ENCODE measurements at regions not wholly inside any gene's neighbourhood (a gene's known extent, or its start where the extent isn't known, plus 50 kb on each side); places are given as distances from the start of the nearest gene placed in this dataset.
"Not testable (repeated sequence)": the region's sequence is repeated elsewhere in the genome, so short reads cannot be mapped to it uniquely, and the experiment has no call there.

GRCh38 chr7:156038345-156038744, 226.1 kb upstream of the SHH start:
- no peak overlapping the region for H3K27ac Mint-ChIP-seq
- DNase-seq (no peak), ATAC-seq (ENCODE audit: poor library complexity) (no peak)
- H3K27me3 Mint-ChIP-seq = no peaks in the 10 kb centered on the region
- H3K36me3 Mint-ChIP-seq (ENCODE audit: low read depth) = no peaks in the 10 kb centered on the region
- intact Hi-C loops (cut with DNase I, micrococcal nuclease) = no loop called here
- POLR2A ChIA-PET = no interaction called here
- TF ChIP-seq CTCF (IDR thresholded peaks at IDR 0.05) = no peak
- Histone ChIP-seq H3K4me1 (ENCODE audit: insufficient read depth, low read length) (no peaks in the 10 kb centered on the region), H3K27me3 (ENCODE audit: control insufficient read depth in 1 of 2, insufficient read depth in 2 of 2, low read length in 2 of 2) (no peaks in the 10 kb centered on the region), H3K27ac (ENCODE audit: low read depth in 1 of 2, low read length in 2 of 2) (no peak overlapping the region), H3K4me3 (ENCODE audit: low read length) (no peak overlapping the region), H3K9me3 (ENCODE audit: control insufficient read depth in 1 of 2, insufficient read depth in 1 of 2, low read length in 2 of 2) (peaks cover 0 to 7% of the 10 kb centered on the region in 2 experiments), H3K36me3 (ENCODE audit: insufficient read depth, low read length) (no peaks in the 10 kb centered on the region)
- CTCF ChIA-PET = no interaction called here
- H3K4me1 Mint-ChIP-seq (ENCODE audit: low read depth) = peaks cover 6% of the 10 kb centered on the region
- no peak overlapping the region for H3K4me3 Mint-ChIP-seq
- H3K9me3 Mint-ChIP-seq = no peaks in the 10 kb centered on the region

GRCh38 chr7:156036153-156036552, 223.9 kb upstream of the SHH start:
- intact Hi-C loops (cut with DNase I, micrococcal nuclease) = no loop called here
- H3K4me3 Mint-ChIP-seq = no peak overlapping the region
- H3K9me3 Mint-ChIP-seq = peaks cover 4% of the 10 kb centered on the region

GRCh38 chr7:156035387-156035786, 223.1 kb upstream of the SHH start:
- H3K27ac Mint-ChIP-seq; H3K4me3 ChIP-seq (ENCODE audit: low read length); H3K36me3 ChIP-seq (ENCODE audit: insufficient read depth, low read length); H3K4me1 ChIP-seq (ENCODE audit: insufficient read depth, low read length); CTCF ChIA-PET; H3K27me3 Mint-ChIP-seq; DNase-seq; ATAC-seq (ENCODE audit: poor library complexity); POLR2A ChIA-PET; H3K4me3 Mint-ChIP-seq; H3K4me1 Mint-ChIP-seq (ENCODE audit: low read depth); H3K9me3 Mint-ChIP-seq; H3K36me3 Mint-ChIP-seq (ENCODE audit: low read depth); H3K27me3 ChIP-seq (ENCODE audit: control insufficient read depth in 1 of 2, insufficient read depth in 2 of 2, low read length in 2 of 2); intact Hi-C loops (cut with DNase I, micrococcal nuclease); H3K27ac ChIP-seq (ENCODE audit: low read depth in 1 of 2, low read length in 2 of 2): not testable (repeated sequence)
- peaks cover 5 to 11% of the 10 kb centered on the region in 2 experiments for H3K9me3 ChIP-seq (ENCODE audit: control insufficient read depth in 1 of 2, insufficient read depth in 1 of 2, low read length in 2 of 2)

More at GRCh38 chr7:156036153-156036552, 223.9 kb upstream of the SHH start:
- Histone ChIP-seq H3K4me1 (ENCODE audit: insufficient read depth, low read length) (no peaks in the 10 kb centered on the region), H3K27me3 (ENCODE audit: control insufficient read depth in 1 of 2, insufficient read depth in 2 of 2, low read length in 2 of 2) (no peaks in the 10 kb centered on the region), H3K9me3 (ENCODE audit: control insufficient read depth in 1 of 2, insufficient read depth in 1 of 2, low read length in 2 of 2) (peaks cover 5 to 11% of the 10 kb centered on the region in 2 experiments), H3K4me3 (ENCODE audit: low read length) (no peak overlapping the region), H3K36me3 (ENCODE audit: insufficient read depth, low read length) (no peaks in the 10 kb centered on the region), H3K27ac (ENCODE audit: low read depth in 1 of 2, low read length in 2 of 2) (no peak overlapping the region)
- no peaks in the 10 kb centered on the region for H3K27me3 Mint-ChIP-seq
- ATAC-seq (ENCODE audit: poor library complexity) (no peak), DNase-seq (no peak)
- ChIA-PET CTCF (no interaction called here), POLR2A (no interaction called here)
- no peak for TF ChIP-seq CTCF (IDR thresholded peaks at IDR 0.05)
- no peak overlapping the region for H3K27ac Mint-ChIP-seq
- H3K4me1 Mint-ChIP-seq (ENCODE audit: low read depth) = peaks cover 6% of the 10 kb centered on the region
- no peaks in the 10 kb centered on the region for H3K36me3 Mint-ChIP-seq (ENCODE audit: low read depth)

GRCh38 chr7:156034397-156034796, 222.1 kb upstream of the SHH start:
- H3K27ac Mint-ChIP-seq = no peak overlapping the region
- peaks cover 4% of the 10 kb centered on the region for H3K9me3 Mint-ChIP-seq
- no peak overlapping the region for H3K4me3 Mint-ChIP-seq
- Histone ChIP-seq H3K4me3 (ENCODE audit: low read length) (no peak overlapping the region), H3K9me3 (ENCODE audit: control insufficient read depth in 1 of 2, insufficient read depth in 1 of 2, low read length in 2 of 2) (peaks cover 5 to 11% of the 10 kb centered on the region in 2 experiments), H3K27me3 (ENCODE audit: control insufficient read depth in 1 of 2, insufficient read depth in 2 of 2, low read length in 2 of 2) (no peaks in the 10 kb centered on the region), H3K36me3 (ENCODE audit: insufficient read depth, low read length) (no peaks in the 10 kb centered on the region), H3K27ac (ENCODE audit: low read depth in 1 of 2, low read length in 2 of 2) (no peak overlapping the region), H3K4me1 (ENCODE audit: insufficient read depth, low read length) (no peaks in the 10 kb centered on the region)
- H3K36me3 Mint-ChIP-seq (ENCODE audit: low read depth) = no peaks in the 10 kb centered on the region
- DNase-seq = peak in 2 of 14 experiments; percentile 34 to 37
- H3K4me1 Mint-ChIP-seq (ENCODE audit: low read depth) = peaks cover 6% of the 10 kb centered on the region
- CTCF ChIA-PET = no interaction called here
- intact Hi-C loops (cut with DNase I, micrococcal nuclease) = no loop called here
- ATAC-seq (ENCODE audit: poor library complexity) = no peak
- POLR2A ChIA-PET = no interaction called here
- H3K27me3 Mint-ChIP-seq = no peaks in the 10 kb centered on the region
- no peak for TF ChIP-seq CTCF (IDR thresholded peaks at IDR 0.05)

Measured in CD4-positive, alpha-beta T cell (primary cell).